GM19328 (cell line): ENCODE measurements at regions not wholly inside any gene's neighbourhood (a gene's known extent, or its start where the extent isn't known, plus 50 kb on each side); places are given as distances from the start of the nearest gene placed in this dataset.

ENCODE experiments used
- ATAC-seq: cut with Tn5 transposase; IDR thresholded peaks from one replicate; pipeline ENCODE4 v1.9.1; 2021; ENCODE audit warnings: mild to moderate bottlenecking, moderate library complexity; ENCODE audit not compliant: unreplicated experiment

DNA sequence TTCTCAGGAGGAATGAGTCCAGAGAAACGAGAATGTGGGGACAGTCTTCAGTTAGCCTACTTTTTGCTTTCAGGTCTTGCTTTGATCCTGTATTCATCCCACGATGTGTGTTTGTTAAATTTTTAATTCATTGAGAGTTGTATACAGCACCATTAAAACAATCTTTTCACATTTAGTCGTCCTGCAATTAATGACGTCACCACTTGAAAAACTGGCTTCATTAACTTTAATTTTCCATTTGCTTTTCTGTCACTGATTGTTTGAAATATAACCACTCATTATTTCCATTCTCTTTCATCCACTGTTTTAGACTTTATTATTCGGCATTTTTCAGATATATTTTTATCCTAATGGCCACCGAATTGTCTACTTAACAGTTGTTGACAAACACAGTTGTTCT lies 146.9 kb downstream of the TFEC start:
- no peak for ATAC-seq

- ATAC-seq = no peak
These were observed 149.1 kb downstream of the TFEC start for GRCh38 chr7:115881476-115881875.

DNA sequence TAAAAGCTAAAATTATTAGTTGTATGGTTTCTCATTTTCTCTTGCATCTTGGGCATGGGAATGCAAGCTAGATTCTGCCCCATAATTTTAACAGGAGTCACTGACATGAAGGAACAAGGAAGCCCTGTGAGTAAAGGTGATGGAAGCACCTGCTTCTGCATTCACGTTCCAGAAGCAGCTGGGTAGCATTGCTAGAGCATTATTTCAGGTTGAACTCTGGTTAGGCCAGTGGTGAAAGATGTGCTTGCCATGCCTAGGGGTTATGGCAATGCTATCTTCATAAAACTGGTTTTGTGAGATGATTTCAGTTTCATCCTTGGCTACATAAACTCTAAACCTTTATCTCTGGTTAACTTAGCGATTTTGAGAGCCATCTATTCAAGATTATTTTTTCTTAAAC lies 151.4 kb downstream of the TFEC start:
- ATAC-seq = no peak

GRCh38 chr7:115869801-115870200 lies 160.8 kb downstream of the TFEC start:
- no peak for ATAC-seq

DNA sequence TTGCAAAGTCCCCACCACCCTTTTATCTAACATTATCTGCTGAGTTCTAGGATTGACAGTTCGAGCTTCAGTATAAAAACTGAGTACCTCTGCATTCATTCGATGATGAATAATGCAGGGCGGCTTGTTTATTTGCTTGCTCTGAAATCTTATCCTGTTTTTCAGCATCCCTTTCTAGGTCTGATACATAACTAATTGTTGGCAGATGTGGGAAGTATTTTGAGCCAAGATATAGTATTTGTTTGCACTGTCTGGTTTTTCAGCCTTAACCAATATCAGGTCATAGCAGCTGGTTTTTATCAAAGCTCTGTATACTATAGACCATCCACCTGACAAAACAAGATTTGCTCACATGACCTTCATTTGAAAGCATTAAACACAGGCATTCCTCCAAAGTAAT lies 161.4 kb downstream of the TFEC start:
- no peak for ATAC-seq

DNA sequence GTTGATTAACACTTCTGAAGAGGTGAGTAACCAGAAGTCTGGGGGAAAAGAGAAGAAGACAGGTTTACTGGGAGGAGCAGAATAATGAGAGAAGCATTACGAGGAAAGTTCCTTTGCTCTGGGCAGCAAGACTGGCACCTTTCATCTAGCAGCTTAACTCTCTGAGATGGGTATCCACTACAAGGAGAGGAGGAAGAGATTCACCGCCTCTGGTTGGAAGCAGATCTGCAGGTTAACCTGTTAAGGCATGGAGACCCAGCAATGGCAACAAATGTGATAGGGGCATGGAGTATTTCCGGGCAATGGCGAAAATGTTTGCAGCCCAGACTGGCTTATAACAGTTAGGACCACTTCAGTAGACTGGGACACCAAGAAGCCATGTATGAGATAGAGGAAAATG lies 162.2 kb downstream of the TFEC start:
- ATAC-seq = no peak

DNA sequence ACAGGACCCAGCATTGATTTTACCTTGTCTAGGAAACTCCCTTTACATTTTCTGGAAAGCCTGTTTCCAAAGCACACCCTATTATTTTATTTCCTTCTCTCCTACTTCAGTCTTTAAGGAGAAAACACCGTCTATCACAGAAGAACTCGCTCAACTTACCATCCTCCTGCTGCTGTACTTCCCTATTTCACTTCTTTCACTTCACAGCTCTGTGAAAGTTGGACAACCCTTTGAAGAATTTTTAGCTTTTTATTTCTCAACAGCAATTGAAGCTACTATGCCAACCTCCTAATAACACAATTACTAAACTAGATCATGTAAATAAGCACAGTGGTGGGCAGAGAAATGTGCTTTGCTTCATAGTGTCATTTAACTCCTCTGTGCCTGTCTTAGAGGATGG lies 166.5 kb downstream of the TFEC start:
- ATAC-seq = no peak

GRCh38 chr7:115851291-115851690 lies 179.3 kb downstream of the TFEC start:
- ATAC-seq = no peak

DNA sequence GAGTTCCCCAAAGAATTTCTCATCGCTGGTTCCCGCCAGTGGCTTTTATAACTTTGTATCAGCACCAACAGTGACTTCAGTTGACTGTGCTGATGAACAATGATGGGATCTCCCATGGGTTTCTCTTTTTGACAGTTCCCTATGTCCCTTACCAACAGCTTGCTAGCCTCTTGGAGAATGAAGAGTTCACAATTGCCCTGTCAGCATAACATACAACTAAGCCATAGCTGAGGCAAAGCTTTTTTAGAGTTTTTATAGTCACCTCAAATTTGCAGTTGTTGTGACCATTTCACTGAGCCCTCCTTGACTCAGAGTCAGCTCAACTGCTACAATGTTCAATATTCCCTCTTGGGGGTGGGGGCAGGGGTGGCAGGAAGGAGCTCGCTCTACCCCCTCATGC lies 179.8 kb downstream of the TFEC start:
- ATAC-seq = no peak

GRCh38 chr7:115844857-115845256 lies 185.7 kb downstream of the TFEC start:
- ATAC-seq = no peak

- ATAC-seq = no peak
These were observed 189.9 kb downstream of the TFEC start for GRCh38 chr7:115840702-115841101.

GRCh38 chr7:115838829-115839228 lies 191.7 kb downstream of the TFEC start:
- ATAC-seq = no peak

DNA sequence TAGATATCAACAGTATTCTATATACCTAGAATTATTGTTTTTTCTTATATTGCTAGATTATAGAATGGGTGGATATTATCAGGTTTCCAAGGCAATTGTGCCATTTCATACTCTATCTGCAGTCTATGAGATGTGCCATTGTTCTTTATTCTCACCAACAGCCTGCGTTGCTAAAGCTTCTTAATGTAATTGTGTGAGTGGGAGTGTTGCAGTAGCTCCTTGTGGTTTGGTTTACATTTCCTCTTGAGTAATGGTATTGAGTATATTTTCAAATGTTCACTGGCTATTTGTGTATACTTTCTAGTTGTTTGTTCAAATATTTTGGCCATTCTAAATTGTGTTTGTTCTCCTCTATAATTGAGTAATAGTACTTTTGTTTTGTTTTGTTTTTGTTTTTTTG lies 199.2 kb downstream of the TFEC start:
- no peak for ATAC-seq

DNA sequence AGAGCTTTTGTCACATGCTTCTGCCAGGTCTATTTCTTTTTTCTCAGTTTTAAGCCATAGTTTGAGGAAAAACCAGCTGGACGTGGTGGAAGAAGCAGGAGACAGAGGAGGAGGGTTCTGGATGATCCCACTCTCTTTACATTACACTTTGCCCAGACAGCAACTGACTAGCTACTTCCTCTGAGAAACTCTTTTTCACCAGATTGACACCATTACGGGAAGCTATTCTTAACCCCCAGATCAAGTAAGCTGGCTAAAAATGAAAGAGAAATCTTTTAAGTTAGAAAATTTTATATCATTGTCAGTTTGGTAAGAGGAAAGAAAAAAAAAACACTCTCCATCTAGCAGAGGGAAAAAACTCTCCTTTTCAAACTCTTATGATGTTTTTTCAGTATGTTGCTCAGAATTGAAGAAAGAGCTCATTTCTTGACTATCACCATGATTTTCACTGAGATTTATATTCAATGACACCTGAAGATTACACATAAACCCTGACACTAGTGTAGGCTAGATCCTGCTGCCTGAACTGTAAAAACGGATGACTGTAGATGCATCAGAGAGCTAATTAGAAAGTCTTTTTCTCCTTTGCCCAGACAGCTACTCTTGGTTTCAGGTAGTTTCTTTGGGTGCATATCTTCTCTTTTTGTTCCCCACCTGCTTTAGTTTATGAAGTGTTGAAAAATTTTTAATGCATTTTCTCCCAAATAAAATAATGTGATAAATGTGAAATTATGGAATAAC lies 203.1 kb downstream of the TFEC start:
- no peak for ATAC-seq

DNA sequence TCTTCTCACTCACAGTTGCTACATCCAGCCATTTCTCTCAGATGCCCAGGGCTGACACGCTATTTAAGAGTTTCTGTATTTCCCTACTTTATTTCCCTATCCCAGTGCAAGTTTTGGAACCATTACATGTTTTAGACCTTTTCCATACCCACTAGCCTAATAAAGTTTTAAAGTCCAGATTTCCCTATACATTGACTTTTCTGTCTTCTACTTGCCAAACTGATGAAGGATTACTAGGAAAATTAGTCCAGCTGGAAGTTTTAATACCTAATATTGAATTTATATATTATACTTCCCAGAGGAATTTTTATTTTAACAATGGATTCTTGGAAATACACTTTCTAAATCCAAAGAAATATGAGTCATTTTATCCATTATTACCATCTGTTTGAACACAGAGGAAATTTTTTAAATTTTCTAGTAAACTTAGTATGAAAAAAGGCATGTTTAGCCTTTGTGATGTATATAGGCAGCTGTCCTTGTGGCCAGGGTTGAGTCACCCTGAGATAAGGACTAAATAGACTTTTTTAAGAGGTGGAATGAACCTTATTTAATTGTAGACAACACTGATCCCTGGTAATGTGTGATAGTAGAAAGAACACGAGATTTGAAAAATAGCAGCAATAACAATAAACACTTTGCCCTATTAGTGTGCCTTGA lies 205.0 kb downstream of the TFEC start:
- no peak for ATAC-seq

- ATAC-seq = no peak
These were observed 207.8 kb downstream of the TFEC start for GRCh38 chr7:115822801-115823200.

DNA sequence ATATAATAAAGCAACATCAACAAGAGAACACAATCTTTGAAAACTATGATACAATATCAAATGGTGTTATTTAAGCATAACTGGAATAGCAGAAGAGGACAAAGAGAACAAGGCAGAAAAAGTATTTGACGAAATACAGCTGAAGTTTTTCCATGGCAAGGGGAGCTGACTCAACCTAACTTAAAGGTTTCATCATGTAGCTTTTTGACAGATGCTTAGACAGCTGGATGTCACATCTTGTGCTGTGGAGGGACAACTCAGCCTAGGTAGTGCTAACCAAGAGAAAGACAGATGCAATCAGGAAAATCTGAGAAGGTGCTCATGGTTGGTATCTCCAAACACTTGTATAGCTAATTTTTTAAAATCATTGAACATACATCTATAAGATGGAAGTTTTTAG lies 208.2 kb downstream of the TFEC start:
- ATAC-seq = no peak

DNA sequence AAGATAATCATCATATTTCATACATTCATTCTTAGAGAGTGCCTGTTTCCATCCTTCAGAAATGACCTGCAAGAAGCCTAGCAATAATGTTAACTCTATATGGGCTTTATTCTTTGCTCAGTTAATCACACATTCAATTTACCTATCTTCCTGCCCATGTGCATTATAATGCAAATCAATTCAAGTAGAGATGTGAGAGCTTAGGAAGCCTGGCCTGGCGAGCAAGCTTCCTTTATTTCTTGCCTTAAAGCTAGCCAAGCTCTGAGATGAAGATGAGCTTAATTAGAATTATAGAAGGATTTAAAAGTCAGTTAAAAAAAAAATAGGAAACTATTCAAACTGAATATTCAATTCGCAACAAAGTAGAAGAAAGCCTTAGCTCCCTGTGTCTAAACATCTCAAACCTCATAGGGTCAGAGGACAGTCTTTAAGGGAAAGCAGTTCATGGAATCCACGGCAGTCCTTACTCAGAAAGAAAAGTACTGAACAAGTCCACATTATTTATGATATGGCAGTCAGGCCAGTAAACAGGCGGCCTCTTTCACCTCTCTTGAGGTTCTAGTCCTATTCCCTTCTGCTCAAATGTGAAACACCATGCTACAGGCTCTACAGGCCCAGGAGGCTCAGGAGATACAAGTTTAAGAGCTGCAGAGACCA lies 214.1 kb downstream of the TFEC start:
- no peak for ATAC-seq

DNA sequence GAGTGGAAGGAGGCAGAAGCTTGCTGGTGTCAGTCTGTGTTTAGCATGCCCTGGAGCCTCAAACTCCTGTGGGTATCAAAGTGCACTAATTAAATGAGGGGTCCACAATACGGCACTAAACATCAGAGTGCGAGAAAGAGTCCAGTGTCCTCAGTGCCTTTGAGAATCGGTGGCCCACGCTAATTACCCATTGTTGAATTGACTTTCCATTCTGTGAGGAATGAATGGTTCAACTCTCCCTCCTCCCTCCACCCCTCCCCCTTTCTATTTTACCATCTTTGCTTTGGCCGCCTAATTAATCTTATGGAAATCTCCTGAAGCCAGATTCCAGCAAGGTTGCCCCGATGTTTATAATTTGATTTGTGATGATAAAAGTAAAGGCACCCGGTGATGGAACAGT lies 217.8 kb downstream of the TFEC start:
- ATAC-seq = no peak

DNA sequence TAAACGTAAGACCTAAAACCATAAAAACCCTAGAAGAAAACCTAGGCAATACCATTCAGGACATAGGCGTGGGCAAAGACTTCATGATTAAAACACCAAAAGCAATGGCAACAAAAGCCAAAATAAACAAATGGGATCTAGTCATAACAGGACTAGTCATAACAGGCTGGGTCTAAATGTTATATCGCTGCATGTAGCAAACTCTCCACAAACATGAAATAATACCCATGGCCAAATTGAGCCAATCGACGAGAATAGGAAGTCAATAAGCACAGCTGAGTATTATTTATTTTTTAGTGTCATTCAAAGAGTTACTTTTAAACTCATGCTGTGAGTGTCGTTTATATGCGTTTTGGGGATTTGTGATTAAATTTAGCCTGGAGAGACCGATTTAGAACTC lies 225.1 kb downstream of the TFEC start:
- no peak for ATAC-seq

GRCh38 chr7:115802415-115802814 lies 228.1 kb downstream of the TFEC start:
- no peak for ATAC-seq

DNA sequence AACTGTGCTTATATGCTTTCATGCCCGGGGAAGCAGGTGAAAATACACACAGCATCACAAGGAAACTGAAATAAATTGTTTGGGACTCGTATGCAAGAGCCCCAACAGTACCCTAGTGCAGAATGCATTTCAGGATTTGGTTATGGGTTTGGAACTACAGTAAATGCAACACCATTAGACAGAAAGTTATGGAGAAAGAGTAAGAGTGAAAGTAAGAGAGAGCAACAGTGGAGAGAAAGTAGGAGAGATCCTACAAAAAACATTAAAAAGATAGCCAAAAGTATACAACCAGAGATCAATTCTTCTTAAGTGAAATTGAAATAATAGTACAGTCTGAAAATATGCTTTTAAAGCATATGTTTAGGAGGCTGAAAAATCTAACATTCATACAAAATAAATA lies 231.1 kb downstream of the TFEC start:
- ATAC-seq = no peak
